ENCODE measurements at regions not wholly inside any gene's neighbourhood (a gene's known extent, or its start where the extent isn't known, plus 50 kb on each side); places are given as distances from the start of the nearest gene placed in this dataset.
A peak's percentile ranks its signal among the peaks of the same experiment; 100 is the strongest.

- H3K4me3 ChIP-seq (ENCODE audit: low read depth, low read length): no peak overlapping the region
- DNase-seq (ENCODE audit: low read depth): peak; percentile 70
- no peak for TF ChIP-seq CTCF (IDR thresholded peaks at IDR 0.05; ENCODE audit: insufficient read depth, low read depth, low read length)
Measured at GRCh38 chr5:125597338-125597737, 825.9 kb upstream of the GRAMD2B start.

GRCh38 chr5:125600559-125600958 lies 822.6 kb upstream of the GRAMD2B start:
- no peak for DNase-seq (ENCODE audit: low read depth)
- H3K4me3 ChIP-seq (ENCODE audit: low read depth, low read length): no peak overlapping the region
- TF ChIP-seq CTCF (IDR thresholded peaks at IDR 0.05; ENCODE audit: insufficient read depth, low read depth, low read length): no peak

- no peak overlapping the region for H3K4me3 ChIP-seq (ENCODE audit: low read depth, low read length)
- no peak for DNase-seq (ENCODE audit: low read depth)
- TF ChIP-seq CTCF (IDR thresholded peaks at IDR 0.05; ENCODE audit: insufficient read depth, low read depth, low read length): no peak
Measured at GRCh38 chr5:125602184-125602583, 821.0 kb upstream of the GRAMD2B start.

- H3K4me3 ChIP-seq (ENCODE audit: low read depth, low read length): no peak overlapping the region
- TF ChIP-seq CTCF (IDR thresholded peaks at IDR 0.05; ENCODE audit: insufficient read depth, low read depth, low read length): no peak
- no peak for DNase-seq (ENCODE audit: low read depth)
Measured at GRCh38 chr5:125603321-125603720, 819.9 kb upstream of the GRAMD2B start.

- no peak for TF ChIP-seq CTCF (IDR thresholded peaks at IDR 0.05; ENCODE audit: insufficient read depth, low read depth, low read length)
- DNase-seq (ENCODE audit: low read depth): peak; percentile 20
- no peak overlapping the region for H3K4me3 ChIP-seq (ENCODE audit: low read depth, low read length)
Measured at GRCh38 chr5:125604104-125604503, 819.1 kb upstream of the GRAMD2B start.

GRCh38 chr5:125607018-125607417 lies 816.2 kb upstream of the GRAMD2B start:
- DNase-seq (ENCODE audit: low read depth): peak; percentile 86
- no peak for TF ChIP-seq CTCF (IDR thresholded peaks at IDR 0.05; ENCODE audit: insufficient read depth, low read depth, low read length)
- H3K4me3 ChIP-seq (ENCODE audit: low read depth, low read length): no peak overlapping the region

GRCh38 chr5:125609011-125609410 lies 814.2 kb upstream of the GRAMD2B start:
- DNase-seq (ENCODE audit: low read depth): no peak
- TF ChIP-seq CTCF (IDR thresholded peaks at IDR 0.05; ENCODE audit: insufficient read depth, low read depth, low read length): no peak
- no peak overlapping the region for H3K4me3 ChIP-seq (ENCODE audit: low read depth, low read length)

All from fibroblast of villous mesenchyme (primary cell).